ENCODE measurements at regions not wholly inside any gene's neighbourhood (a gene's known extent, or its start where the extent isn't known, plus 50 kb on each side); places are given as distances from the start of the nearest gene placed in this dataset.

- no peaks in the 10 kb centered on the region for H3K36me3 Mint-ChIP-seq (ENCODE audit: insufficient read depth)
- no peak for DNase-seq
- H3K9me3 Mint-ChIP-seq: no peaks in the 10 kb centered on the region
- H3K27me3 Mint-ChIP-seq (ENCODE audit: low read depth): no peaks in the 10 kb centered on the region
- no peak for ATAC-seq
- no peak overlapping the region for H3K4me3 Mint-ChIP-seq
- peaks cover 9% of the 10 kb centered on the region for H3K4me1 Mint-ChIP-seq (ENCODE audit: low read depth)
Measured at GRCh38 chr11:45026835-45027234, 76.2 kb upstream of the TP53I11 start.

DNA sequence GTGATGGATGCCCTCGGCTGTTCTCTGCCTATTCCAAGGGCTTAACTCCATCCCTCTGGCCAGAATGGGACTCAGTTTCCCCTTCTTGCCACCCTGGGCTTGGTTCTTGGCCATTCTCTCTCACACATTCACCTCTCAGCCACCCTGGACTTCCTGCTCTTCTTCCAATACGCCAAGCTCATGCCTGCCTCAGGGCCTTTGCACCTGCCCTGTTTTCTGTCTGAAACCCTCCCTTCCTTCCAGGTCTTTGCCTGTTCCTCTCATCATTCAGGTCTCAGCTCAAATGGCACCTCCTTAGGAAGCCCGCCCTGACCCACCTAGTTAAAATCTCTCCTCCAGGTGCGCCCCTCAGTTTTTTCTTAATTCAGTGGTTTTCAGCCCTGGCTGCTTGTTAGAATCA, 76.6 kb upstream of the TP53I11 start:
- no peak for DNase-seq
- ATAC-seq: no peak
- Mint-ChIP-seq H3K4me3 (no peak overlapping the region), H3K27me3 (ENCODE audit: low read depth) (no peaks in the 10 kb centered on the region), H3K4me1 (ENCODE audit: low read depth) (peaks cover 10% of the 10 kb centered on the region), H3K36me3 (ENCODE audit: insufficient read depth) (no peaks in the 10 kb centered on the region), H3K9me3 (no peaks in the 10 kb centered on the region)

DNA sequence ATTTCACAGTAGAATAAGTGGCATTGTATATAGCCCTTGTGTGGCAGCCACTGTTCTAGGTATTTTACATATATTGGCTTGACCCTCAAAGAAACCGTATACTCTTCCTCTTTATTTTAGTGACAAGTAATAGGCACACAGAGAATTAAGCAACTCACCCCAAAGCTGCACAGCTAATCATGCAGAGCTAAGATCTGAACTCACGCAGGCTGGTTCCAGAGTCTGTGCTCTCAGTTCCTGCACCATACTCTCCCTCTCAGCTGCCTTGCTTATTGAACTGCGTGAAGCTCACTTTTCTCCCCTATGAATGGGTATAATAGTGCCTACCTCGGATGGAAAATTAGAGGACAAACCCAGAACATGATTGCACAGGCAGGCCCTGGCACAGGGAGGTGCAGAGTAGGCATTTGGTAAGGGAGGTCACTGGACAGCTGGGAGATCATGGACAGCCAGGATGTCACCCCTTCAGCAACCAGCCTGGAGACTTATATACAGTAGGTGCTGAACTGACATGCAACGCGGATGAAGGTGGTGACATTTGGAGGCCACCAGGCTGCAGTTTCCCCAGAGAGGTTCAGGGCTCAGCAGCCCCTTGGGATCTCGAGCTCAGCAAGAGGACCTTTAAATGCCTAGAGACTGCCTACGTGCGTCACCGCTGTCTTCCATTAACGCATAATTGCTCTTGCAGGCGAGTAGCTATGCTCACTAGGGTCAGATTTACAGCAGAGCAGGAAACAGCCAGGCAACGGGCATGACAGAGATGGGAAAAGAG, 78.4 kb upstream of the TP53I11 start:
- DNase-seq: no peak
- Mint-ChIP-seq H3K4me3 (no peak overlapping the region), H3K27me3 (ENCODE audit: low read depth) (no peaks in the 10 kb centered on the region), H3K36me3 (ENCODE audit: insufficient read depth) (no peaks in the 10 kb centered on the region), H3K4me1 (ENCODE audit: low read depth) (peaks cover 11% of the 10 kb centered on the region), H3K9me3 (no peaks in the 10 kb centered on the region)
- no peak for ATAC-seq

GRCh38 chr11:45030778-45031177, 80.1 kb upstream of the TP53I11 start:
- no peak overlapping the region for H3K4me3 Mint-ChIP-seq
- no peaks in the 10 kb centered on the region for H3K36me3 Mint-ChIP-seq (ENCODE audit: insufficient read depth)
- H3K9me3 Mint-ChIP-seq: no peaks in the 10 kb centered on the region
- ATAC-seq: no peak
- H3K27me3 Mint-ChIP-seq (ENCODE audit: low read depth): no peaks in the 10 kb centered on the region
- H3K4me1 Mint-ChIP-seq (ENCODE audit: low read depth): peaks cover 6% of the 10 kb centered on the region
- DNase-seq: no peak

GRCh38 chr11:45031912-45032519, 81.3 kb upstream of the TP53I11 start:
- DNase-seq (no peak), ATAC-seq (no peak)
- peaks cover 2% of the 10 kb centered on the region for H3K4me1 Mint-ChIP-seq (ENCODE audit: low read depth)
- H3K9me3 Mint-ChIP-seq: no peaks in the 10 kb centered on the region
- no peak overlapping the region for H3K4me3 Mint-ChIP-seq
- H3K27me3 Mint-ChIP-seq (ENCODE audit: low read depth): no peaks in the 10 kb centered on the region
- no peaks in the 10 kb centered on the region for H3K36me3 Mint-ChIP-seq (ENCODE audit: insufficient read depth)

GRCh38 chr11:45035413-45035812, 84.7 kb upstream of the TP53I11 start:
- no peak for ATAC-seq
- peaks cover 1% of the 10 kb centered on the region for H3K36me3 Mint-ChIP-seq (ENCODE audit: insufficient read depth)
- H3K9me3 Mint-ChIP-seq: peaks cover 16% of the 10 kb centered on the region
- no peaks in the 10 kb centered on the region for H3K27me3 Mint-ChIP-seq (ENCODE audit: low read depth)
- H3K4me1 Mint-ChIP-seq (ENCODE audit: low read depth): peaks cover 2% of the 10 kb centered on the region
- DNase-seq: no peak
- H3K4me3 Mint-ChIP-seq: no peak overlapping the region

DNA sequence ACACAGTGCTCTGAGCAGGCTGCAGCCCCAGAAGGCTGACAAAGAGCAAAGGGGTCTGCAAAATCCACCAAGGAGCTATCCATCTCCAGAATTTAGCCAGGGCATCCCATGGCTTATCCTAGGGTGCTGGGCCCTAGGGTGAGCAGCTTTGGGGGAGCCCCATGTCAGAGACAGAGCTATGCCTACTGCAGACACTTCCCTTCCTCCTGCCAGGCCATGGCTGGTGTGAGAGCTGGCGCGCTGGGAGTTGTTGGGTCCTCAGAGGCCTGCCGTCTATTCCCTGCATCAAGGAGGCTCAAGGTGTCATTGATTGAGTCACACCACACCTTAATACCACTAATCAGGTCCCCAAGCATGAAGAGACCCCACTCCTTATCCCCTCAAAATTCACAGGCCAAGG, 85.3 kb upstream of the TP53I11 start:
- no peak overlapping the region for H3K4me3 Mint-ChIP-seq
- no peak for DNase-seq
- no peaks in the 10 kb centered on the region for H3K27me3 Mint-ChIP-seq (ENCODE audit: low read depth)
- H3K4me1 Mint-ChIP-seq (ENCODE audit: low read depth): peaks cover 2% of the 10 kb centered on the region
- no peak for ATAC-seq
- H3K36me3 Mint-ChIP-seq (ENCODE audit: insufficient read depth): peaks cover 1% of the 10 kb centered on the region
- H3K9me3 Mint-ChIP-seq: peaks cover 16% of the 10 kb centered on the region

GRCh38 chr11:45036733-45037132, 86.0 kb upstream of the TP53I11 start:
- Mint-ChIP-seq H3K27me3 (ENCODE audit: low read depth) (no peaks in the 10 kb centered on the region), H3K36me3 (ENCODE audit: insufficient read depth) (peaks cover 1% of the 10 kb centered on the region), H3K4me1 (ENCODE audit: low read depth) (peaks cover 2% of the 10 kb centered on the region), H3K4me3 (no peak overlapping the region), H3K9me3 (peaks cover 16% of the 10 kb centered on the region)
- ATAC-seq (no peak), DNase-seq (no peak)

DNA sequence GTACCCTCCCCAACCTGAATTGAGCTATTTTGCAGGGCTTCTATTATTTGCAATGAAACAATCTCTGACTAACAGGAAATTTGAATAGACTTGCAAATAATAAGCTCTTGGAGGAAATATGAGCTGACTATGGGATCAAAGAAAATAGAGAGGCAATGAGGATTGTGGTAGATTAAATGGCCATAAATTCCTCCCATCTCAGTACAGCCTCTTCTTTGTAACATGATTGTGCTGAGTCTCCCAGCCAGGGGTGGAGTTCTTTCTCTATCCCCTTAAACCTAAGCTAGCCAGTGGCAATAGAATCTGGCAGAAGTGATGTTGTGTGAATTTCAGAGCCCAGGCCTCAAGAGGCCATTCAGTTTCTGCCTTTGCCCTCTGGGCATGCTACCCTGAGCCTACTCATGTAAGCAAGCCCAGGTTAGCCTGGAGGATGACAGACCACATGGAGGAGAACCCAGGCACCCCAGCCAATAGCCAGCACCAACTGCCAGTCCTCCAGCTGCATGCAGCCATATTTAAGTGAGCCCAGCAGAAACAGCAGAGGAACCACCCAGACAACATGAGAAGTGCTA, 86.8 kb upstream of the TP53I11 start:
- DNase-seq (no peak), ATAC-seq (no peak)
- peaks cover 16% of the 10 kb centered on the region for H3K9me3 Mint-ChIP-seq
- peaks cover 1% of the 10 kb centered on the region for H3K36me3 Mint-ChIP-seq (ENCODE audit: insufficient read depth)
- H3K4me1 Mint-ChIP-seq (ENCODE audit: low read depth): no peaks in the 10 kb centered on the region
- no peaks in the 10 kb centered on the region for H3K27me3 Mint-ChIP-seq (ENCODE audit: low read depth)
- H3K4me3 Mint-ChIP-seq: no peak overlapping the region

DNA sequence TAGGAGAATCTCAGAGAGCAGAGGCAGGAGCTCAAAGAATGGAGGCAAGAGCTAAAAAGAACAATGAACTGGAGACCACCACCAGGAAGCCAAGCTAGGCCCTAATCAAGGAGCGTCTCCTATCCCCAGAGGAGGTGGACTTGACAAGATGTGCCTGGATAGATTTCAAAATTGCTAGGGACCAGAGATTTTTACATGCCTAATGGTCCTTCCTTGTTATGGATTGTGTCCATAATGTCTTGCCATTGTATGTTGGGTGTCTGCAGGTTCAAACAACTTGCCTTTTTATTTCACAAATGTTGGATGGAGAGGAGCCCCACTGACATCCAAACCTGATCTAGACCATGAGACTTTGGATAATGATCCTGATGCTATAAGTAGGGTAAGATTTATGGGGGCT, 88.2 kb upstream of the TP53I11 start:
- Mint-ChIP-seq H3K36me3 (ENCODE audit: insufficient read depth) (peaks cover 1% of the 10 kb centered on the region), H3K27me3 (ENCODE audit: low read depth) (no peaks in the 10 kb centered on the region), H3K4me1 (ENCODE audit: low read depth) (no peaks in the 10 kb centered on the region), H3K4me3 (no peak overlapping the region), H3K9me3 (peaks cover 16% of the 10 kb centered on the region)
- no peak for DNase-seq
- no peak for ATAC-seq

DNA sequence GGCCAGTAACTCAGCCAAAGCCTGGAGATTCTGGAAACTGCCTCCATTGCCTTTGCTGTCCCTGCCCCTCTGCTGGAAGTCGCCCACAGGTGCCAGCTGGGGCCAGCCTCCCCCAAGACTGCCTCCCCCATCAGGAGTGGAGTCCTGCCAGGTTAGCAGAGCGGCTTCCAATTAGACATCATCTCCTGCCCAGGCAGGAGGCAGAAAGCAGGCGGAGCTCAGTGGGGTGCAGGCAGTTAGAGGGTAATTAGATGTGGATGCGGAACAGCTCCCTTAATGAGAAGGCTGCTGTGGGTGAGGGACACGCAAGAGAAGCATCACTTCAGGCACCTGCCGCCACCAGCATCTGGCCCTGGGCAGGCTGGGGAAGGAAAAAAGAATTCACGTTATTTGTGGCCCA, 90.9 kb upstream of the TP53I11 start:
- peaks cover 7% of the 10 kb centered on the region for H3K4me1 Mint-ChIP-seq (ENCODE audit: low read depth)
- H3K4me3 Mint-ChIP-seq: no peak overlapping the region
- ATAC-seq (no peak), DNase-seq (no peak)
- H3K36me3 Mint-ChIP-seq (ENCODE audit: insufficient read depth): peaks cover 1% of the 10 kb centered on the region
- peaks cover 16% of the 10 kb centered on the region for H3K9me3 Mint-ChIP-seq
- no peaks in the 10 kb centered on the region for H3K27me3 Mint-ChIP-seq (ENCODE audit: low read depth)

GRCh38 chr11:45042560-45042959, 91.9 kb upstream of the TP53I11 start:
- DNase-seq (no peak), ATAC-seq (no peak)
- Mint-ChIP-seq H3K9me3 (peaks cover 16% of the 10 kb centered on the region), H3K27me3 (ENCODE audit: low read depth) (no peaks in the 10 kb centered on the region), H3K36me3 (ENCODE audit: insufficient read depth) (peaks cover 1% of the 10 kb centered on the region), H3K4me1 (ENCODE audit: low read depth) (peaks cover 7% of the 10 kb centered on the region), H3K4me3 (no peak overlapping the region)

- DNase-seq (no peak), ATAC-seq (no peak)
- Mint-ChIP-seq H3K4me1 (ENCODE audit: low read depth) (peaks cover 7% of the 10 kb centered on the region), H3K9me3 (peaks cover 6% of the 10 kb centered on the region), H3K27me3 (ENCODE audit: low read depth) (no peaks in the 10 kb centered on the region), H3K36me3 (ENCODE audit: insufficient read depth) (no peaks in the 10 kb centered on the region), H3K4me3 (no peak overlapping the region)
Measured at GRCh38 chr11:45043755-45044475, 93.2 kb upstream of the TP53I11 start.

DNA sequence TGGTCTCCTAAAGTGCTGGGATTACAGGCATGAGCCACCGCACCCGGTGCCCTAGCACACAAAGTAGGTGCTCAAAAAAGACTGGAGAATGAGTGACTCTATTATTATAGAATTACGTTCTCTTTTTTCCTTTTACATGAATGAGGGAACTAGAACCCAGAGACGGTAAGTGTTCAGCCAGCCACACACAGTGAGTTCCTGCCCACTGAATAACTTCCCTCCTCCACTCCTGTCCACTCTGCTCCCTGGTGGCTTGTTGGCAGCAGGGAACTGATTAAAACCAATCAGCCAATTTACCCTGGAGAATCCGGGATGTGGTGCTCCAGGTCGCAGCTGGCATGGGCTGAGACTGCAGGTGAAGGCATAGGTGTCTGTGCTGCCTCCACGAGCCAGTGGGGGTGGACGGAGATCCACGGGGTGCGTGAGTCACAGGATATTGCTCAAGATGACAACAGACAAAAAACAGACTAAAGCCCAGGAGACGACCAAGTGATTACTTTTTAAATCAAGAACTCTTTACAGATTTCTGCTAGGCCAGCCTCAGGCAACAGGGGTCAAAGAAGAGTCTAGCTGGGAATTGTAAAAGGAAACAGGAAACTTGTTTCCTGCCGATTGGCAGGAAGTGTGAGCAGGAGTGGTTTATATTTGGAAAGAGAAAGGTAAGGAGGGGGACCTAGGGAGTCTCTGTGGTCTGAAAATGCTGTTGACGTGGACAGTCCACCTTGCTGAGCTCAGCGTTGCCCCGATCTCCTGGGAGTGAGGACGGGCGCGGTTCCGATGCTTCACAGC, 95.2 kb upstream of the TP53I11 start:
- Mint-ChIP-seq H3K9me3 (peaks cover 7% of the 10 kb centered on the region), H3K4me3 (no peak overlapping the region), H3K36me3 (ENCODE audit: insufficient read depth) (no peaks in the 10 kb centered on the region), H3K4me1 (ENCODE audit: low read depth) (peaks cover 7% of the 10 kb centered on the region), H3K27me3 (ENCODE audit: low read depth) (no peaks in the 10 kb centered on the region)
- DNase-seq: no peak
- peak; percentile 46 for ATAC-seq
